ENCODE measurements at regions not wholly inside any gene's neighbourhood (a gene's known extent, or its start where the extent isn't known, plus 50 kb on each side); places are given as distances from the start of the nearest gene placed in this dataset.

DNA sequence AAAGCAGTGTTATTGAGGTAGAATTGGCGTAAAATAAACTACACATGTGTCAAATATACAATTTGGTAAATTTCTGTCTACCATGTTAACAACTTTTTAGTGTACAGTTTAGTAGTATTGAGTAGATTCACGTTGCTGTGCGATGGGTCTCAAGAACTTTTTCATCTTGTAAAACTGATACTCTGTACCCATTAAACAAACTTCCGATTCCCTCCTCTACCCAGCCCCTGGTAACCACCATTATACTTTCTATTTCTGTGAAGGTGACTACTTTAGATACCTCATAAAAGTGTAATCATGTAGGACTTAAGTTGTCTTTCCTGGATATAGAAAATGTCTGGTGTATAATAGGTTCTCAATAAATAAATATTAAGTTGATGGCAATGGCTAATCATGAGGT, 408.5 kb upstream of the POT1 start:
- TF ChIP-seq, protein P1, sequence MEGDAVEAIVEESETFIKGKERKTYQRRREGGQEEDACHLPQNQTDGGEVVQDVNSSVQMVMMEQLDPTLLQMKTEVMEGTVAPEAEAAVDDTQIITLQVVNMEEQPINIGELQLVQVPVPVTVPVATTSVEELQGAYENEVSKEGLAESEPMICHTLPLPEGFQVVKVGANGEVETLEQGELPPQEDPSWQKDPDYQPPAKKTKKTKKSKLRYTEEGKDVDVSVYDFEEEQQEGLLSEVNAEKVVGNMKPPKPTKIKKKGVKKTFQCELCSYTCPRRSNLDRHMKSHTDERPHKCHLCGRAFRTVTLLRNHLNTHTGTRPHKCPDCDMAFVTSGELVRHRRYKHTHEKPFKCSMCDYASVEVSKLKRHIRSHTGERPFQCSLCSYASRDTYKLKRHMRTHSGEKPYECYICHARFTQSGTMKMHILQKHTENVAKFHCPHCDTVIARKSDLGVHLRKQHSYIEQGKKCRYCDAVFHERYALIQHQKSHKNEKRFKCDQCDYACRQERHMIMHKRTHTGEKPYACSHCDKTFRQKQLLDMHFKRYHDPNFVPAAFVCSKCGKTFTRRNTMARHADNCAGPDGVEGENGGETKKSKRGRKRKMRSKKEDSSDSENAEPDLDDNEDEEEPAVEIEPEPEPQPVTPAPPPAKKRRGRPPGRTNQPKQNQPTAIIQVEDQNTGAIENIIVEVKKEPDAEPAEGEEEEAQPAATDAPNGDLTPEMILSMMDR (IDR thresholded peaks at IDR 0.05): no peak
- TF ChIP-seq POLR2A (IDR thresholded peaks at IDR 0.05) (no peak), POLR2AphosphoS5 (IDR thresholded peaks at IDR 0.05) (no peak)

Data from prostate gland (tissue), 2 donors.